ENCODE measurements at regions not wholly inside any gene's neighbourhood (a gene's known extent, or its start where the extent isn't known, plus 50 kb on each side); places are given as distances from the start of the nearest gene placed in this dataset.

DNA sequence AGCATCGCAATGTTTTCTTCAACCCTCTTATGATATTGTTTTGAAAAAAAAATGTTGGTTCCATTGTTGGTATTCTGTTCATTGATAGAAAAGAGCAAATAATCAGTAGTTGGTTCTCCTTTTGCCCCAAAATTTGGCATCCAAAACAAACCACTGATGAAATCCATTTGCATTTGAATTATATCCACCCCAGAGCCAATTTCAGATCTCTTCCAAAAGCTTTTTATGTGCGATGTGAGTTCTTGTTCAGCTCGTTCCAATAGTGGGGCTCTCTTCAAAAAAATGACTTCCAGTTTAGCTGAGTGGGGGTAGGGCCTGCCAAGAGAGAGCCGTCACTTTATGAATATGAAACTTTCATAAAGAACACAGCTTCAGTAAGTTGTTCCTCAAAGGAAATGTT, 130.7 kb downstream of the DIO2 start:
- Mint-ChIP-seq H3K4me1 (no peaks in the 10 kb centered on the region), H3K36me3 (no peaks in the 10 kb centered on the region), H3K9me3 (no peaks in the 10 kb centered on the region), H3K27me3 (ENCODE audit: insufficient read depth, low read depth) (no peaks in the 10 kb centered on the region), H3K27ac (no peak overlapping the region), H3K4me3 (no peak overlapping the region)
- Histone ChIP-seq H3K9me3 (ENCODE audit: low read depth) (no peaks in the 10 kb centered on the region), H3K4me3 (no peak overlapping the region), H3K27ac (no peak overlapping the region), H3K36me3 (no peaks in the 10 kb centered on the region), H3K4me1 (no peaks in the 10 kb centered on the region), H3K79me2 (ENCODE audit: low read depth) (no peaks in the 10 kb centered on the region), H3K9ac (no peak overlapping the region), H3F3A (ENCODE audit: low read depth) (no peaks in the 10 kb centered on the region), H2AFZ (replicated peaks) (no peak overlapping the region), H3K4me2 (no peak overlapping the region), H3K27me3 (no peaks in the 10 kb centered on the region), H4K20me1 (ENCODE audit: low read depth) (no peaks in the 10 kb centered on the region)
- no peak for DNase-seq (ENCODE audit: low spot score)
- TF ChIP-seq EZH2phosphoT487 (IDR thresholded peaks at IDR 0.05) = no peak
- TF ChIP-seq EZH2 (IDR thresholded peaks at IDR 0.05) = no peak
- TF ChIP-seq, protein P1, sequence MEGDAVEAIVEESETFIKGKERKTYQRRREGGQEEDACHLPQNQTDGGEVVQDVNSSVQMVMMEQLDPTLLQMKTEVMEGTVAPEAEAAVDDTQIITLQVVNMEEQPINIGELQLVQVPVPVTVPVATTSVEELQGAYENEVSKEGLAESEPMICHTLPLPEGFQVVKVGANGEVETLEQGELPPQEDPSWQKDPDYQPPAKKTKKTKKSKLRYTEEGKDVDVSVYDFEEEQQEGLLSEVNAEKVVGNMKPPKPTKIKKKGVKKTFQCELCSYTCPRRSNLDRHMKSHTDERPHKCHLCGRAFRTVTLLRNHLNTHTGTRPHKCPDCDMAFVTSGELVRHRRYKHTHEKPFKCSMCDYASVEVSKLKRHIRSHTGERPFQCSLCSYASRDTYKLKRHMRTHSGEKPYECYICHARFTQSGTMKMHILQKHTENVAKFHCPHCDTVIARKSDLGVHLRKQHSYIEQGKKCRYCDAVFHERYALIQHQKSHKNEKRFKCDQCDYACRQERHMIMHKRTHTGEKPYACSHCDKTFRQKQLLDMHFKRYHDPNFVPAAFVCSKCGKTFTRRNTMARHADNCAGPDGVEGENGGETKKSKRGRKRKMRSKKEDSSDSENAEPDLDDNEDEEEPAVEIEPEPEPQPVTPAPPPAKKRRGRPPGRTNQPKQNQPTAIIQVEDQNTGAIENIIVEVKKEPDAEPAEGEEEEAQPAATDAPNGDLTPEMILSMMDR (IDR thresholded peaks at IDR 0.05) = no peak

DNA sequence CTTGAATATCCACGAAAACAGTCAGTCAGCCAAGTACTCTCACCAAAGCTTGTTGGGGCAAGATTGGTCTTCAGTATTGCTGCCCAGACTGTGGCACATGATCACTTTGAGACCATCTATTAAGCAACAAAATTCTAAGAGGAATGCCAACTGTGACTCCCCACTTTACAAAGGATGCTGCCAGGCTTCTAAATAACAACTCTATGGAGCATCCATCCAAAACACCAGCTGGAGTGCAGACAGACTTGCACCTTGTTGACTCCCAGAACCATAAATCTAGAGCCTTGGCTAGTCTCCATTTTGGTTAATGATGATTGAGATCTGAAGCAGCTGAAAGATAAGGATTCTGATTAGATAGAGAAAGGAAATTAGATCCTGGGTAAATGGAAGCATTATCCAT, 132.8 kb downstream of the DIO2 start:
- no peak overlapping the region for H3K27ac Mint-ChIP-seq
- no peaks in the 10 kb centered on the region for H3F3A ChIP-seq (ENCODE audit: low read depth)
- no peak for DNase-seq (ENCODE audit: low spot score)
- H3K4me1 ChIP-seq = no peaks in the 10 kb centered on the region
- H3K36me3 Mint-ChIP-seq = no peaks in the 10 kb centered on the region
- H3K79me2 ChIP-seq (ENCODE audit: low read depth) = no peaks in the 10 kb centered on the region
- H3K27me3 ChIP-seq = no peaks in the 10 kb centered on the region
- no peak overlapping the region for H3K4me3 Mint-ChIP-seq
- no peaks in the 10 kb centered on the region for H3K9me3 ChIP-seq (ENCODE audit: low read depth)
- no peaks in the 10 kb centered on the region for H4K20me1 ChIP-seq (ENCODE audit: low read depth)
- no peak overlapping the region for H3K4me3 ChIP-seq
- no peak overlapping the region for H3K27ac ChIP-seq
- peak overlapping the region; percentile 26 for H2AFZ ChIP-seq (replicated peaks)
- peaks cover 4% of the 10 kb centered on the region for H3K27me3 Mint-ChIP-seq (ENCODE audit: insufficient read depth, low read depth)
- H3K9me3 Mint-ChIP-seq = no peaks in the 10 kb centered on the region
- H3K9ac ChIP-seq = no peak overlapping the region
- no peaks in the 10 kb centered on the region for H3K4me1 Mint-ChIP-seq
- no peak overlapping the region for H3K4me2 ChIP-seq
- no peaks in the 10 kb centered on the region for H3K36me3 ChIP-seq
- TF ChIP-seq EZH2 (IDR thresholded peaks at IDR 0.05) (no peak), EZH2phosphoT487 (IDR thresholded peaks at IDR 0.05) (no peak)
- TF ChIP-seq, protein P1 (IDR thresholded peaks at IDR 0.05) = no peak

DNA sequence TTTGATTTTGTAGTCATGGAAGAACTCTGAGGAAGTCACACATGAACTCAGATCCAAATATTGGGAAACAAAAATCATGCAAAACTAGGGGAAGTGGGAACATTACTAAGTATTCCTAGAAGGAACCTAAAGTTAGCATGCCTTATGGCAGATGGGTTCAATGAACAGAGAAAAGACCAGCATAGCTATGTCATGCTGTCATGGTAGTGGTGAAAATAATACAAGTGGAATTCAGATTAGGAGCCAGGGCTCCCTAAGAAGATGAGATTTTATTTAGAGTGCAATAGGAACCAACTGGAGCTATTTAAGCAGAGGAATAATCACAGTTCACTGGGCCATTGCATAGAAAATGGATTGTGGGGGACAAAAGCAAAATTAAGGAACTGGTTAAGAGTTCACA, 134.0 kb downstream of the DIO2 start:
- Mint-ChIP-seq H3K27ac (no peak overlapping the region), H3K4me3 (no peak overlapping the region), H3K9me3 (peaks cover 5% of the 10 kb centered on the region), H3K27me3 (ENCODE audit: insufficient read depth, low read depth) (peaks cover 4% of the 10 kb centered on the region), H3K4me1 (no peaks in the 10 kb centered on the region), H3K36me3 (no peaks in the 10 kb centered on the region)
- no peak for DNase-seq (ENCODE audit: low spot score)
- Histone ChIP-seq H3K36me3 (no peaks in the 10 kb centered on the region), H2AFZ (replicated peaks) (no peak overlapping the region), H3K4me1 (no peaks in the 10 kb centered on the region), H3K27me3 (no peaks in the 10 kb centered on the region), H3K4me2 (no peak overlapping the region), H3K9me3 (ENCODE audit: low read depth) (no peaks in the 10 kb centered on the region), H3F3A (ENCODE audit: low read depth) (no peaks in the 10 kb centered on the region), H3K27ac (no peak overlapping the region), H3K4me3 (no peak overlapping the region), H4K20me1 (ENCODE audit: low read depth) (no peaks in the 10 kb centered on the region), H3K79me2 (ENCODE audit: low read depth) (no peaks in the 10 kb centered on the region), H3K9ac (no peak overlapping the region)
- no peak for TF ChIP-seq EZH2phosphoT487 (IDR thresholded peaks at IDR 0.05)
- no peak for TF ChIP-seq EZH2 (IDR thresholded peaks at IDR 0.05)

DNA sequence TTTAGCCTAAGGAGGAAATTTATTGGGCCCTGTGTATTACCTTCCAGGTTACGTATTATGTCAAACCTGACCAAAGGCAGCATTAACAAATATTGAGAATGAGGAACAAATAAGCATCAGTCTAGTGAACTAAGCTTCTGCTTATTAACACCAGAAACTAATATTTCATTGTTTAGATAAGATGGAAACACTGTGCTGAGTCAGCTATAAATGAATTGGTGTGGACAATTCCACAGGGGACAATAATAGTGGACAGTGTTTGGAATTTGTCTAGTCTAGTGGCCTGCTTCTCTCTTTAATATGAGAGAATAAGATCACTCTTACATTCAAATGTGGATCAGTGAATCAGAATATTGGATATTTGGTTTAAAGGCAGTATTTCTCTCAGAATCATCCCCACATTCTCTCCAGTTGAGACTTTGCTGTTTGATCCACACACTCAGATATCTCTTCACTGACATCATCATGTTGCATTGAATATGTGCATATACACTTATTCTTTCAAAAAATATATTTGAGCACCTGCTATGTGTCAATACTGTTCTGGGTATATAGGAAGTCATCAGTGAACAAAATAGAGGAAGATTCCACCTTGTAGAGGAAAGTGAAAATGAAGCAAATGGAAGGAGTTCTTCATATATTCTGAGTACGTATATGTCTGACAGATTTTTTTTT, 136.3 kb downstream of the DIO2 start:
- no peak overlapping the region for H3K4me3 ChIP-seq
- no peak for DNase-seq (ENCODE audit: low spot score)
- Mint-ChIP-seq H3K36me3 (no peaks in the 10 kb centered on the region), H3K9me3 (peaks cover 14% of the 10 kb centered on the region), H3K4me3 (no peak overlapping the region), H3K27me3 (ENCODE audit: insufficient read depth, low read depth) (peaks cover 4% of the 10 kb centered on the region), H3K27ac (no peak overlapping the region), H3K4me1 (no peaks in the 10 kb centered on the region)
- no peaks in the 10 kb centered on the region for H4K20me1 ChIP-seq (ENCODE audit: low read depth)
- no peaks in the 10 kb centered on the region for H3K4me1 ChIP-seq
- no peak overlapping the region for H3K4me2 ChIP-seq
- no peaks in the 10 kb centered on the region for H3K79me2 ChIP-seq (ENCODE audit: low read depth)
- no peak overlapping the region for H3K27ac ChIP-seq
- H3K9ac ChIP-seq = no peak overlapping the region
- H2AFZ ChIP-seq (replicated peaks) = no peak overlapping the region
- H3K27me3 ChIP-seq = no peaks in the 10 kb centered on the region
- no peaks in the 10 kb centered on the region for H3K9me3 ChIP-seq (ENCODE audit: low read depth)
- H3K36me3 ChIP-seq = no peaks in the 10 kb centered on the region
- no peaks in the 10 kb centered on the region for H3F3A ChIP-seq (ENCODE audit: low read depth)
- TF ChIP-seq, protein P1 (IDR thresholded peaks at IDR 0.05) = no peak
- TF ChIP-seq EZH2phosphoT487 (IDR thresholded peaks at IDR 0.05) = no peak
- TF ChIP-seq EZH2 (IDR thresholded peaks at IDR 0.05) = no peak
